ENCODE measurements at regions not wholly inside any gene's neighbourhood (a gene's known extent, or its start where the extent isn't known, plus 50 kb on each side); places are given as distances from the start of the nearest gene placed in this dataset.

DNA sequence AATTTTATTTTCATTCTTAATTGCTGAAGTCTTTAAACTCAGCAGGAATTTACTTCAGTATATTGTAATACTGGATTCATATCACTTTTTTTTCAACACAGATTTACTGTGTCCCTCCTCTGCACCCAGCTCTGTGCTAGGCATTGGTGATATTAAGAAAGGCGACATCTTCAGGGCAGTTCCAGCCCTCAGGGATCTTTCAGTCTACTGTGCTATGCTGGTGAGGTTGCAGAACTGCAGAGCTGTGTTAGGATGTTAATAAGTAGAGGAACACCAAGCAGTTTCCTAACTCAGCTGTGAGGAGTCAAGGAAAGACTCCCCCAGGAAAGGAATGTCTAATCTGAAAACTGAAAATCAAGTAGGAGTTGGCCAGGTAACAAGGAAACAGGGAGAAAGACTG, 158.2 kb upstream of the NPY start:
- TF ChIP-seq, protein P1, sequence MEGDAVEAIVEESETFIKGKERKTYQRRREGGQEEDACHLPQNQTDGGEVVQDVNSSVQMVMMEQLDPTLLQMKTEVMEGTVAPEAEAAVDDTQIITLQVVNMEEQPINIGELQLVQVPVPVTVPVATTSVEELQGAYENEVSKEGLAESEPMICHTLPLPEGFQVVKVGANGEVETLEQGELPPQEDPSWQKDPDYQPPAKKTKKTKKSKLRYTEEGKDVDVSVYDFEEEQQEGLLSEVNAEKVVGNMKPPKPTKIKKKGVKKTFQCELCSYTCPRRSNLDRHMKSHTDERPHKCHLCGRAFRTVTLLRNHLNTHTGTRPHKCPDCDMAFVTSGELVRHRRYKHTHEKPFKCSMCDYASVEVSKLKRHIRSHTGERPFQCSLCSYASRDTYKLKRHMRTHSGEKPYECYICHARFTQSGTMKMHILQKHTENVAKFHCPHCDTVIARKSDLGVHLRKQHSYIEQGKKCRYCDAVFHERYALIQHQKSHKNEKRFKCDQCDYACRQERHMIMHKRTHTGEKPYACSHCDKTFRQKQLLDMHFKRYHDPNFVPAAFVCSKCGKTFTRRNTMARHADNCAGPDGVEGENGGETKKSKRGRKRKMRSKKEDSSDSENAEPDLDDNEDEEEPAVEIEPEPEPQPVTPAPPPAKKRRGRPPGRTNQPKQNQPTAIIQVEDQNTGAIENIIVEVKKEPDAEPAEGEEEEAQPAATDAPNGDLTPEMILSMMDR (IDR thresholded peaks at IDR 0.05): no peak
- no peak for TF ChIP-seq POLR2A (IDR thresholded peaks at IDR 0.05)
